Panc1 (cell line): ENCODE measurements at regions not wholly inside any gene's neighbourhood (a gene's known extent, or its start where the extent isn't known, plus 50 kb on each side); places are given as distances from the start of the nearest gene placed in this dataset.

Source experiments
- ATAC-seq: fragments of 200-7000 bp; cut with Tn5 transposase; 2 replicates; pipeline ENCODE4 v1.9.1; 2020; ENCODE audit warnings: mild to moderate bottlenecking, moderate library complexity
- BruUV-seq: library from RNA; stranded (reverse); fragments of 400-500 nt; replicated peaks from 2 replicates; lab custom pipeline; 2021; lab: Mats Ljungman, UMichigan
- CTCF ChIA-PET: fragments of 300-600 bp; sonication (Branson Sonifier 250); formaldehyde crosslinking; loops from one replicate; lab custom pipeline; 2022; ENCODE audit warnings: antibody characterized with exemption; lab: Charles Lee
- POLR2A ChIA-PET: fragments of 300-600 bp; sonication (Branson Sonifier 250); formaldehyde crosslinking; loops from one replicate; lab custom pipeline; 2022; ENCODE audit warnings: antibody characterized with exemption; lab: Charles Lee
- DNase-seq: peaks from one replicate; pipeline ENCODE4 v3.0.0-alpha.2; 2010; ENCODE audit warnings: low read depth, low spot score
- H3K27ac ChIP-seq: 2 replicates; pipeline ENCODE4 v1.5.1; 2011; ENCODE audit warnings: mild to moderate bottlenecking, low read length, inconsistent platforms
- H3K27me3 ChIP-seq: fragments of 200-500 bp; sonication (Bioruptor generic); 2 replicates; pipeline ENCODE4 v1.6.0; 2014; ENCODE audit warnings: low read length, inconsistent platforms; ENCODE audit not compliant: control insufficient read depth, insufficient read depth
- H3K36me3 ChIP-seq: fragments of 200-500 bp; sonication (Bioruptor generic); 2 replicates; pipeline ENCODE4 v1.5.1; 2014; ENCODE audit warnings: inconsistent platforms, mild to moderate bottlenecking, low read length, moderate library complexity; ENCODE audit not compliant: control insufficient read depth, insufficient read depth
- H3K4me1 ChIP-seq: 2 replicates; pipeline ENCODE4 v1.5.1; 2011; ENCODE audit warnings: inconsistent platforms, mild to moderate bottlenecking, low read length, moderate library complexity; ENCODE audit not compliant: control insufficient read depth, insufficient read depth
- H3K4me3 ChIP-seq, 2 experiments: 2 replicates each; pipeline ENCODE4 v1.5.1; 2011 to 2012; ENCODE audit warnings: low read depth in 2 of 2, low read length in 2 of 2, mild to moderate bottlenecking in 2 of 2, inconsistent platforms in 1 of 2, moderate library complexity in 1 of 2
- H3K9me3 ChIP-seq: fragments of 200-500 bp; sonication (Bioruptor generic); 2 replicates; pipeline ENCODE4 v1.5.1; 2014; ENCODE audit warnings: low read depth, mild to moderate bottlenecking, inconsistent platforms, low read length, moderate library complexity; ENCODE audit not compliant: control insufficient read depth, insufficient read depth
- POLR2AphosphoS5 ChIP-seq: IDR thresholded peaks from 2 replicates; pipeline ENCODE4 v1.6.1; 2012; ENCODE audit warnings: mild to moderate bottlenecking, low read depth, low read length, moderate library complexity
- REST ChIP-seq, 2 experiments: IDR thresholded peaks; 2 replicates each; pipeline ENCODE4 v1.6.1; 2011 to 2012; ENCODE audit warnings: low read depth in 2 of 2, control low read depth in 1 of 2, low read length in 1 of 2, mild to moderate bottlenecking in 1 of 2, moderate library complexity in 1 of 2; ENCODE audit not compliant: insufficient read depth in 1 of 2
- SIN3A ChIP-seq: IDR thresholded peaks from 2 replicates; pipeline ENCODE4 v1.6.1; 2012; ENCODE audit warnings: low read depth, mild to moderate bottlenecking, low read length, moderate library complexity, borderline replicate concordance; ENCODE audit not compliant: insufficient read depth
- TCF7L2 ChIP-seq: IDR thresholded peaks from 2 replicates; pipeline ENCODE4 v1.6.1; 2011; ENCODE audit warnings: mild to moderate bottlenecking, low read depth, low read length, inconsistent platforms
- in situ Hi-C: cut with HindIII; loops from 2 replicates; pipeline ENCODE4 v1.10.0; 2016; ENCODE audit warnings: low sequenced_read_pairs, low pct_unique_long_range_greater_than_20kb
- intact Hi-C: fragments of 100-400 bp; cut with micrococcal nuclease; formaldehyde crosslinking; loops from one replicate; pipeline ENCODE4 v1.10.0; 2022; ENCODE audit not compliant: unreplicated experiment
- TF ChIP-seq, protein P1 (sequence below): fragments of 450-650 bp; IDR thresholded peaks from 2 replicates; pipeline ENCODE4 v1.5.1; 2017; ENCODE audit warnings: mild to moderate bottlenecking

- Histone ChIP-seq H3K9me3 (no peaks in the 10 kb centered on the region), H3K27me3 (no peaks in the 10 kb centered on the region), H3K4me1 (no peaks in the 10 kb centered on the region), H3K27ac (no peak overlapping the region), H3K4me3 (no peak overlapping the region), H3K36me3 (no peaks in the 10 kb centered on the region; the same call in 1 of the 2 replicates)
- no peak for TF ChIP-seq POLR2AphosphoS5
- no peak for TF ChIP-seq TCF7L2
- TF ChIP-seq, protein P1, sequence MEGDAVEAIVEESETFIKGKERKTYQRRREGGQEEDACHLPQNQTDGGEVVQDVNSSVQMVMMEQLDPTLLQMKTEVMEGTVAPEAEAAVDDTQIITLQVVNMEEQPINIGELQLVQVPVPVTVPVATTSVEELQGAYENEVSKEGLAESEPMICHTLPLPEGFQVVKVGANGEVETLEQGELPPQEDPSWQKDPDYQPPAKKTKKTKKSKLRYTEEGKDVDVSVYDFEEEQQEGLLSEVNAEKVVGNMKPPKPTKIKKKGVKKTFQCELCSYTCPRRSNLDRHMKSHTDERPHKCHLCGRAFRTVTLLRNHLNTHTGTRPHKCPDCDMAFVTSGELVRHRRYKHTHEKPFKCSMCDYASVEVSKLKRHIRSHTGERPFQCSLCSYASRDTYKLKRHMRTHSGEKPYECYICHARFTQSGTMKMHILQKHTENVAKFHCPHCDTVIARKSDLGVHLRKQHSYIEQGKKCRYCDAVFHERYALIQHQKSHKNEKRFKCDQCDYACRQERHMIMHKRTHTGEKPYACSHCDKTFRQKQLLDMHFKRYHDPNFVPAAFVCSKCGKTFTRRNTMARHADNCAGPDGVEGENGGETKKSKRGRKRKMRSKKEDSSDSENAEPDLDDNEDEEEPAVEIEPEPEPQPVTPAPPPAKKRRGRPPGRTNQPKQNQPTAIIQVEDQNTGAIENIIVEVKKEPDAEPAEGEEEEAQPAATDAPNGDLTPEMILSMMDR, result peak; percentile 6; the same call in 1 of the 2 replicates
- no peak for TF ChIP-seq SIN3A
- CTCF ChIA-PET, result interaction anchor here (1.5 kb wide), 1 partner anchor 13 kb away, joined by 3 read pairs; no protein-coding TSS in a partner anchor
- no peak for DNase-seq
- BruUV-seq, result no TSS peak
- in situ Hi-C loops, result no loop called here
- no peak for ATAC-seq
- POLR2A ChIA-PET, result no interaction called here
- intact Hi-C loops, result loop anchor here (2.0 kb wide), 1 partner anchor 116 kb away; no protein-coding TSS in a partner anchor
Measured at GRCh38 chr7:88358526-88358838, 51.8 kb upstream of the STEAP4 start.

DNA sequence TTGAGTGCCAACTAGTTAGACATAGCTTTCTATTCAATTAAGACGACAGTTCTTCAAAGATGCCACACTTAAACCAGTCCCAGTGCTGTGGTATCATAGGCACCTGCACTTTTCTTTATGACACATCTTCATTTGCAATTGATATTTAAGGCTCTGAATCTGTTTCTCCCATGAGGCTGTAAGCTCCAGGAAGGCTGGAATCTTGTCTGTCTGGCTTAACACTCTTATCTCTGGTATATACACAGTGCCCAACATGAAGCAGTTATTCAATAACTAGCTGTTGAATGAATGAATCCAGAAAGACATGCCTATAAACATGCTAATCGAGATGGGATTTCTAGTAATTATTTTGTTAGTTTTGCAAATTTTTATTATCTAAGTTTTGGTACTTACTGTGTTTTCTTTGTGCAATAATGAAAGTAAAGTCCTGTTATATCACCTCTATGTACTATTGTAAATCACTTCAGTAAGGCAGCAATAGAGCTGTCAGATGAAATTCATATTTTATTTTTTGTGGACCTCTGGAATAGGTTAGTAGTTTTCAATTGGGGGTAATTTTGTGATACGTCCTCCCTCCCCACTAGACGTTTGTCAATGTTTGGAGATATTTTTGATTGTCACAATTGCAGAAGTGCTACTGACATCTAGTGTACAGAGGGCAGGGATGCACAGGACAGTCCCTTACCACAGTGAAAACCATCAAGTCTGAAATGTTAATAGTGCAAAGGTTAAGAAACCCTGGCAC is 51.3 kb upstream of the STEAP4 start:
- Histone ChIP-seq H3K4me3 (no peak overlapping the region), H3K9me3 (no peaks in the 10 kb centered on the region), H3K4me1 (no peaks in the 10 kb centered on the region), H3K27ac (no peak overlapping the region), H3K27me3 (no peaks in the 10 kb centered on the region), H3K36me3 (no peaks in the 10 kb centered on the region; the same call in 1 of the 2 replicates)
- ChIA-PET CTCF (interaction anchor here (1.5 kb wide), 1 partner anchor 13 kb away, joined by 3 read pairs; no protein-coding TSS in a partner anchor), POLR2A (no interaction called here)
- DNase-seq (no peak), ATAC-seq (no peak)
- BruUV-seq, result no TSS peak
- intact Hi-C loops, result loop anchor here (2.0 kb wide), 1 partner anchor 115 kb away; no protein-coding TSS in a partner anchor
- no peak for TF ChIP-seq SIN3A
- TF ChIP-seq REST (IDR thresholded peaks at IDR 0.05; ENCODE audit: insufficient read depth in 1 of 2, low read depth in 2 of 2, low read length in 1 of 2), result no peak
- no peak for TF ChIP-seq TCF7L2
- TF ChIP-seq, protein P1, result peak; percentile 48; the same call in 1 of the 2 replicates
- no peak for TF ChIP-seq POLR2AphosphoS5
- in situ Hi-C loops, result no loop called here
